ENCODE measurements at regions not wholly inside any gene's neighbourhood (a gene's known extent, or its start where the extent isn't known, plus 50 kb on each side); places are given as distances from the start of the nearest gene placed in this dataset.

GRCh38 chr10:108358912-108359311 lies 1194.4 kb upstream of the SORCS1 start:
- H3K27me3 Mint-ChIP-seq = no peaks in the 10 kb centered on the region
- no peaks in the 10 kb centered on the region for H3K9me3 Mint-ChIP-seq (ENCODE audit: insufficient read depth)
- no peak overlapping the region for H3K27ac Mint-ChIP-seq
- Histone ChIP-seq H2AFZ (ENCODE audit: insufficient read depth, low read depth, low read length, poor library complexity, severe bottlenecking) (no peak overlapping the region), H4K20me1 (ENCODE audit: control insufficient read depth, insufficient read depth, low read length, poor library complexity, severe bottlenecking) (no peaks in the 10 kb centered on the region), H3K4me1 (ENCODE audit: control insufficient read depth in 2 of 2, insufficient read depth in 2 of 2, low read length in 2 of 2) (no peaks in the 10 kb centered on the region), H3K9me3 (ENCODE audit: control extremely low read depth in 1 of 3, control insufficient read depth in 2 of 3, insufficient read depth in 1 of 3, low read length in 2 of 3) (no peaks in the 10 kb centered on the region), H3K79me2 (ENCODE audit: control insufficient read depth, insufficient read depth, low read length) (no peaks in the 10 kb centered on the region), H3K9ac (ENCODE audit: low read length) (no peak overlapping the region), H3K4me3 (ENCODE audit: control extremely low read depth in 1 of 5, extremely low read depth in 1 of 5, insufficient read depth in 1 of 5, low read depth in 2 of 5, low read length in 4 of 5) (no peak overlapping the region), H3K36me3 (replicated peaks in 1 of 2; ENCODE audit: control extremely low read depth in 1 of 2, control insufficient read depth in 1 of 2, extremely low read depth in 1 of 2, insufficient read depth in 2 of 2, low read length in 1 of 2) (no peaks in the 10 kb centered on the region), H3K4me2 (replicated peaks; ENCODE audit: low read depth, low read length, poor library complexity, severe bottlenecking) (no peak overlapping the region), H3K27me3 (replicated peaks in 1 of 4; ENCODE audit: control extremely low read depth in 1 of 4, control insufficient read depth in 3 of 4, insufficient read depth in 4 of 4, low read length in 3 of 4) (no peaks in the 10 kb centered on the region), H3K27ac (ENCODE audit: low read length in 2 of 2) (no peak overlapping the region)
- ChIA-PET CTCF (no interaction called here), POLR2A (no interaction called here)
- no peaks in the 10 kb centered on the region for H3K4me1 Mint-ChIP-seq
- ATAC-seq (ENCODE audit: low read depth) = no peak
- H3K4me3 Mint-ChIP-seq = no peak overlapping the region
- intact Hi-C loops (cut with micrococcal nuclease) = no loop called here
- no CpG with 5 or more reads among the region's 3 CpGs for WGBS (ENCODE audit: insufficient coverage)
- TF ChIP-seq CTCF (IDR thresholded peaks at IDR 0.05) (no peak), EZH2 (IDR thresholded peaks at IDR 0.05; ENCODE audit: borderline replicate concordance, insufficient read depth, low read depth, low read length, poor library complexity, severe bottlenecking) (no peak)
- DNase-seq = no peak

GRCh38 chr10:108352771-108353170 lies 1188.3 kb upstream of the SORCS1 start:
- Histone ChIP-seq H4K20me1 (ENCODE audit: control insufficient read depth, insufficient read depth, low read length, poor library complexity, severe bottlenecking) (no peaks in the 10 kb centered on the region), H3K27me3 (replicated peaks in 1 of 4; ENCODE audit: control extremely low read depth in 1 of 4, control insufficient read depth in 3 of 4, insufficient read depth in 4 of 4, low read length in 3 of 4) (no peaks in the 10 kb centered on the region), H3K4me3 (ENCODE audit: control extremely low read depth in 1 of 5, extremely low read depth in 1 of 5, insufficient read depth in 1 of 5, low read depth in 2 of 5, low read length in 4 of 5) (no peak overlapping the region), H3K9me3 (ENCODE audit: control extremely low read depth in 1 of 3, control insufficient read depth in 2 of 3, insufficient read depth in 1 of 3, low read length in 2 of 3) (no peaks in the 10 kb centered on the region), H2AFZ (ENCODE audit: insufficient read depth, low read depth, low read length, poor library complexity, severe bottlenecking) (no peak overlapping the region), H3K27ac (ENCODE audit: low read length in 2 of 2) (no peak overlapping the region), H3K9ac (ENCODE audit: low read length) (no peak overlapping the region), H3K4me1 (ENCODE audit: control insufficient read depth in 2 of 2, insufficient read depth in 2 of 2, low read length in 2 of 2) (no peaks in the 10 kb centered on the region), H3K4me2 (replicated peaks; ENCODE audit: low read depth, low read length, poor library complexity, severe bottlenecking) (no peak overlapping the region), H3K36me3 (replicated peaks in 1 of 2; ENCODE audit: control extremely low read depth in 1 of 2, control insufficient read depth in 1 of 2, extremely low read depth in 1 of 2, insufficient read depth in 2 of 2, low read length in 1 of 2) (no peaks in the 10 kb centered on the region), H3K79me2 (ENCODE audit: control insufficient read depth, insufficient read depth, low read length) (no peaks in the 10 kb centered on the region)
- POLR2A ChIA-PET = no interaction called here
- H3K27ac Mint-ChIP-seq = no peak overlapping the region
- intact Hi-C loops (cut with micrococcal nuclease) = no loop called here
- no peaks in the 10 kb centered on the region for H3K27me3 Mint-ChIP-seq
- peaks cover 4% of the 10 kb centered on the region for H3K9me3 Mint-ChIP-seq (ENCODE audit: insufficient read depth)
- H3K4me1 Mint-ChIP-seq = no peaks in the 10 kb centered on the region
- no peak for TF ChIP-seq CTCF (IDR thresholded peaks at IDR 0.05)
- TF ChIP-seq EZH2 (IDR thresholded peaks at IDR 0.05; ENCODE audit: borderline replicate concordance, insufficient read depth, low read depth, low read length, poor library complexity, severe bottlenecking) = no peak
- no CpG with 5 or more reads among the region's 2 CpGs for WGBS (ENCODE audit: insufficient coverage)
- CTCF ChIA-PET = no interaction called here
- DNase-seq (no peak), ATAC-seq (ENCODE audit: low read depth) (no peak)
- no peak overlapping the region for H3K4me3 Mint-ChIP-seq

Data from B cell (primary cell).